H1 (cell line): ENCODE measurements at regions not wholly inside any gene's neighbourhood (a gene's known extent, or its start where the extent isn't known, plus 50 kb on each side); places are given as distances from the start of the nearest gene placed in this dataset.
A peak's percentile ranks its signal among the peaks of the same experiment; 100 is the strongest.

Experiments used
- CTCF ChIA-PET: fragments of 300-600 bp; sonication (Branson Sonifier 250); formaldehyde crosslinking; loops from one replicate; lab custom pipeline; 2021; ENCODE audit not compliant: partially characterized antibody; lab: Charles Lee
- POLR2A ChIA-PET: fragments of 300-600 bp; sonication (Branson Sonifier 250); formaldehyde crosslinking; loops from one replicate; lab custom pipeline; 2021; ENCODE audit warnings: inconsistent platforms; ENCODE audit not compliant: partially characterized antibody; lab: Charles Lee
- DNase-seq, 2 experiments: peaks; one replicate each; pipeline versions ENCODE4 v3.0.0 to v3.0.0-alpha.2; 2010 to 2022; ENCODE audit warnings: low spot score in 2 of 2, low read depth in 1 of 2, mixed read lengths in 1 of 2
- FAIRE-seq: peaks from 2 replicates; lab custom pipeline; 2011; peaks lifted over from hg19 to GRCh38; lab: Jason Lieb, UNC
- H2AFZ ChIP-seq: 2 replicates; pipeline ENCODE4 v1.8.1; 2012; ENCODE audit warnings: low read length, inconsistent platforms
- H2AK5ac ChIP-seq: 2 replicates; pipeline ENCODE4 v1.6.1; 2013; ENCODE audit warnings: low read depth, low read length
- H2BK120ac ChIP-seq: replicated peaks from 2 replicates; pipeline ENCODE3; 2013; ENCODE audit warnings: low read depth, low read length, inconsistent platforms
- H2BK12ac ChIP-seq: 2 replicates; pipeline ENCODE4 v1.6.1; 2013; ENCODE audit warnings: low read depth, low read length
- H2BK15ac ChIP-seq: 2 replicates; pipeline ENCODE4 v1.6.1; 2013; ENCODE audit warnings: low read length
- H2BK20ac ChIP-seq: 2 replicates; pipeline ENCODE4 v1.6.1; 2013; ENCODE audit warnings: low read length
- H2BK5ac ChIP-seq: 2 replicates; pipeline ENCODE4 v1.6.1; 2013; ENCODE audit warnings: low read depth, low read length
- H3K14ac ChIP-seq: 2 replicates; pipeline ENCODE4 v1.6.1; 2013; ENCODE audit warnings: inconsistent platforms; ENCODE audit not compliant: insufficient read length
- H3K18ac ChIP-seq: 2 replicates; pipeline ENCODE4 v1.6.1; 2013; ENCODE audit warnings: low read length; ENCODE audit errors: extremely low read depth
- H3K23ac ChIP-seq: 2 replicates; pipeline ENCODE4 v1.6.1; 2013; ENCODE audit warnings: inconsistent platforms; ENCODE audit not compliant: insufficient read length
- H3K23me2 ChIP-seq: 2 replicates; pipeline ENCODE4 v1.6.1; 2013; ENCODE audit warnings: low read depth, low read length
- H3K27ac ChIP-seq: 2 replicates; pipeline ENCODE4 v1.6.1; 2011; ENCODE audit warnings: low read depth, low read length, inconsistent platforms
- H3K27me3 ChIP-seq, 4 experiments: replicated peaks in 1 of 4; 1 replicate in 1 of 4; 2 replicates in 3 of 4; pipeline versions ENCODE4 v1.6.1 to v1.8.1; 2011 to 2013; ENCODE audit warnings: low read length in 3 of 4, mild to moderate bottlenecking in 3 of 4, inconsistent platforms in 2 of 4, mixed read lengths in 2 of 4, moderate library complexity in 1 of 4; ENCODE audit not compliant: control insufficient read depth in 3 of 4, insufficient read depth in 3 of 4; ENCODE audit errors: extremely low read depth in 1 of 4
- H3K36me3 ChIP-seq, 4 experiments: 2 replicates each; pipeline versions ENCODE4 v1.6.1 to v1.8.1; 2011 to 2013; ENCODE audit warnings: mild to moderate bottlenecking in 4 of 4, low read length in 3 of 4, moderate library complexity in 2 of 4, control low read depth in 1 of 4, inconsistent platforms in 1 of 4; ENCODE audit not compliant: insufficient read depth in 4 of 4, control insufficient read depth in 2 of 4
- H3K4ac ChIP-seq: replicated peaks from 2 replicates; pipeline ENCODE3; 2013; ENCODE audit warnings: low read length, low read depth, mixed read lengths, inconsistent platforms; ENCODE audit not compliant: insufficient read length
- H3K4me1 ChIP-seq, 4 experiments: replicated peaks in 1 of 4; 1 replicate in 1 of 4; 2 replicates in 3 of 4; pipeline versions ENCODE4 v1.6.1 to v1.8.1; 2011 to 2013; ENCODE audit warnings: low read length in 3 of 4, inconsistent platforms in 2 of 4, mixed read lengths in 1 of 4; ENCODE audit not compliant: insufficient read depth in 4 of 4, control insufficient read depth in 3 of 4
- H3K4me2 ChIP-seq, 2 experiments: 2 replicates each; pipeline versions ENCODE4 v1.6.1 to v1.8.1; 2011 to 2013; ENCODE audit warnings: low read depth in 2 of 2, low read length in 2 of 2, control low read depth in 1 of 2, inconsistent platforms in 1 of 2, mild to moderate bottlenecking in 1 of 2; ENCODE audit not compliant: insufficient read depth in 1 of 2
- H3K4me3 ChIP-seq, 4 experiments: fragments of 200-600, 300-600 bp in 1 of 4; sonication (generic), shearing (Covaris generic), sonication (Bioruptor Twin) in 1 of 4; 2 replicates each; pipeline versions ENCODE4 v1.5.1 to v1.8.1; 2011 to 2016; ENCODE audit warnings: low read length in 4 of 4, low read depth in 3 of 4, control low read depth in 2 of 4, inconsistent platforms in 2 of 4, mild to moderate bottlenecking in 2 of 4, mixed read lengths in 1 of 4, moderate library complexity in 1 of 4; ENCODE audit not compliant: insufficient read depth in 2 of 4; ENCODE audit errors: extremely low read depth in 1 of 4
- H3K56ac ChIP-seq: replicated peaks from 2 replicates; pipeline ENCODE3; 2013; ENCODE audit warnings: low read depth, mild to moderate bottlenecking, mixed read lengths, low read length, inconsistent platforms; ENCODE audit not compliant: insufficient read length
- H3K79me1 ChIP-seq: 2 replicates; pipeline ENCODE4 v1.6.1; 2013; ENCODE audit warnings: low read depth, low read length, control low read depth
- H3K79me2 ChIP-seq, 2 experiments: 2 replicates each; pipeline versions ENCODE4 v1.6.1 to v1.8.1; 2012 to 2013; ENCODE audit warnings: low read length in 2 of 2, mild to moderate bottlenecking in 2 of 2, inconsistent platforms in 1 of 2; ENCODE audit not compliant: insufficient read depth in 2 of 2, control insufficient read depth in 1 of 2
- H3K9ac ChIP-seq, 4 experiments: replicated peaks in 1 of 4; 1 replicate in 1 of 4; 2 replicates in 3 of 4; pipeline versions ENCODE4 v1.6.1 to v1.8.1; 2011 to 2013; ENCODE audit warnings: low read depth in 3 of 4, low read length in 3 of 4, control low read depth in 2 of 4, mild to moderate bottlenecking in 2 of 4, moderate library complexity in 2 of 4, inconsistent platforms in 1 of 4; ENCODE audit errors: extremely low read depth in 1 of 4
- H3K9me3 ChIP-seq, 2 experiments: 2 replicates each; pipeline versions ENCODE4 v1.6.1 to v1.8.1; 2012 to 2013; ENCODE audit warnings: mild to moderate bottlenecking in 2 of 2, moderate library complexity in 2 of 2, control low read depth in 1 of 2, inconsistent platforms in 1 of 2, low read depth in 1 of 2, low read length in 1 of 2, mixed read lengths in 1 of 2; ENCODE audit not compliant: insufficient read depth in 2 of 2
- H4K20me1 ChIP-seq, 2 experiments: replicated peaks in 1 of 2; 2 replicates each; pipeline versions ENCODE3 to v1.8.1; 2011 to 2013; ENCODE audit warnings: inconsistent platforms in 2 of 2, low read length in 2 of 2, mild to moderate bottlenecking in 1 of 2; ENCODE audit not compliant: insufficient read depth in 2 of 2, control insufficient read depth in 1 of 2
- H4K5ac ChIP-seq: 2 replicates; pipeline ENCODE4 v1.6.1; 2013; ENCODE audit warnings: low read length, low read depth, mixed read lengths, inconsistent platforms; ENCODE audit not compliant: insufficient read length
- H4K8ac ChIP-seq: 2 replicates; pipeline ENCODE4 v1.8.0; 2013; ENCODE audit warnings: mild to moderate bottlenecking, moderate library complexity, low read length, inconsistent platforms; ENCODE audit not compliant: insufficient read depth; ENCODE audit errors: extremely low read depth
- H4K91ac ChIP-seq: replicated peaks from 2 replicates; pipeline ENCODE3; 2013; ENCODE audit warnings: low read length, mixed read lengths, inconsistent platforms; ENCODE audit not compliant: insufficient read length
- SIRT6 ChIP-seq: IDR thresholded peaks from one replicate; pipeline ENCODE4 v1.7.1; 2012; ENCODE audit warnings: low read length, inconsistent platforms
- WGBS, 2 experiments: shearing (Covaris generic) in 1 of 2; methylation state at CpG; one replicate each; pipeline versions ENCODE4 v1.1.6 to v1.1.7; 2013 to 2015; ENCODE audit warnings: low lambda C conversion rate in 2 of 2, mixed read lengths in 2 of 2, inconsistent platforms in 1 of 2, low coverage in 1 of 2, missing lambda C conversion rate in 1 of 2; ENCODE audit not compliant: insufficient replicate concordance in 2 of 2, insufficient coverage in 1 of 2, insufficient read length in 1 of 2; ENCODE audit errors: extremely low coverage in 1 of 2, missing lambda C conversion rate in 1 of 2; 5-methylcytosine and 5-hydroxymethylcytosine counted together

DNA sequence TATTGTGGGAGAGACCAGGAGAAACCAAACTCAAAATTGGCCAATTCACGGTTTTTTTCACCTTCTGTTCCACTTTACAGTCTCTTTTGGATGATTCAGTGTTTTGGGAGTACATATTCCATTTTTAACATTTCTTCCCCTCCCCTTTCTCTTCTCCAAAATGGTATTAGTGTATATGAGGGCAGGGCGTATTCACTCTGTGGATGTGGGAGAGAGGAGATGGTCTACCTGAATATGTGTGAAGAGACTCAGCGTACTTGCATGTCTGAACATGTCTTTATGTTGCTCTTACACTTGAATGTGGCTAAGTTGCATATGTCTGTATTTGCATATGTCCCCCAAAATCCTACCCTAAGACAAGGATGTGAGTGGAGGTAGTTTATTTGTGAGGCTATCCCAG lies 291.0 kb upstream of the PPP2R3A start:
- no peak for FAIRE-seq

More for the DNA sequence above, 291.0 kb upstream of the PPP2R3A start:
- H3K79me1 ChIP-seq = no peaks in the 10 kb centered on the region
- H4K20me1 ChIP-seq = no peaks in the 10 kb centered on the region
- no peak overlapping the region for H2BK120ac ChIP-seq
- POLR2A ChIA-PET = no interaction called here
- H3K36me3 ChIP-seq = no peaks in the 10 kb centered on the region
- no peak overlapping the region for H3K4ac ChIP-seq
- no peaks in the 10 kb centered on the region for H3K27me3 ChIP-seq
- H4K91ac ChIP-seq = no peak overlapping the region
- no peak overlapping the region for H2AK5ac ChIP-seq
- no peak overlapping the region for H4K8ac ChIP-seq
- no peaks in the 10 kb centered on the region for H3K79me2 ChIP-seq
- no peak overlapping the region for H3K23ac ChIP-seq
- no peak for TF ChIP-seq SIRT6
- H3K9ac ChIP-seq = no peak overlapping the region
- H3K18ac ChIP-seq = no peak overlapping the region
- no peak overlapping the region for H2BK12ac ChIP-seq
- H3K4me2 ChIP-seq = no peak overlapping the region
- H4K5ac ChIP-seq = no peak overlapping the region
- no peaks in the 10 kb centered on the region for H3K9me3 ChIP-seq
- no peak overlapping the region for H2BK5ac ChIP-seq
- no peak overlapping the region for H2BK15ac ChIP-seq
- WGBS, 2 experiments = 80% methylated on average over 3 of the region's 3 CpGs; no CpG with 5 or more reads in 1 of the 2 experiments
- H2BK20ac ChIP-seq = no peak overlapping the region
- no peak overlapping the region for H3K56ac ChIP-seq
- H3K14ac ChIP-seq = no peak overlapping the region
- no peaks in the 10 kb centered on the region for H3K4me1 ChIP-seq
- CTCF ChIA-PET = no interaction called here
- H2AFZ ChIP-seq = 0 out of 2 replicates have a peak overlapping the region, but pooled peaks have one; percentile 59
- DNase-seq = no peak
- H3K23me2 ChIP-seq = no peaks in the 10 kb centered on the region
- H3K27ac ChIP-seq = no peak overlapping the region
- H3K4me3 ChIP-seq = no peak overlapping the region
